GM23248 (cell line): ENCODE measurements at regions not wholly inside any gene's neighbourhood (a gene's known extent, or its start where the extent isn't known, plus 50 kb on each side); places are given as distances from the start of the nearest gene placed in this dataset.

Experiments
- EZH2 ChIP-seq: fragments of 200-600 bp; sonication (generic); IDR thresholded peaks from 2 replicates; pipeline ENCODE4 v1.6.1; 2018; ENCODE audit warnings: antibody characterized with exemption, mild to moderate bottlenecking; ENCODE audit not compliant: insufficient read depth, poor library complexity, severe bottlenecking
- EZH2phosphoT487 ChIP-seq: fragments of 200-600 bp; sonication (generic); IDR thresholded peaks from 2 replicates; pipeline ENCODE4 v1.6.1; 2018; ENCODE audit warnings: antibody characterized with exemption, moderate library complexity, mild to moderate bottlenecking, low read depth; ENCODE audit not compliant: insufficient read depth

DNA sequence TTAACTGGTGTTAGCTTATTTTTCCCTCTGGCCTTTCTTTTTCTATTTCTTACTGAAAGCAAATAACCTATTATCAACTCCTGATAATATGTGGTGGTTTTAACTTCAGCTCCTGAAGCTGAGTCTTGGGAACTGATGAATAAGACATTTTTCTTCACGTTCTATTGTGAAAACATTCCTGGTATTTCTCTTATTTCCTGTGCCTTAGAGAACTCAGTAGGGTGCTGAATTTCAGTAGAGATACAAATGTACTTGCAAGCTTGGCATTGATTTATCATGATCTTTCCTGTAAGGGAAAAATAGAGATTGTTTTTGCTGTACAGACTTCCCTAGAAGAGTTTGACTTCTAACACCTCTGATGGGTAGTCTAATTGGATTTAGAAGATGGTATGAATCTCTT is 52.8 kb upstream of the DCC start:
- TF ChIP-seq EZH2 (no peak), EZH2phosphoT487 (no peak)
